ENCODE measurements at regions not wholly inside any gene's neighbourhood (a gene's known extent, or its start where the extent isn't known, plus 50 kb on each side); places are given as distances from the start of the nearest gene placed in this dataset.
A peak's percentile ranks its signal among the peaks of the same experiment; 100 is the strongest.
"Not testable (repeated sequence)": the region's sequence is repeated elsewhere in the genome, so short reads cannot be mapped to it uniquely, and the experiment has no call there.

DNA sequence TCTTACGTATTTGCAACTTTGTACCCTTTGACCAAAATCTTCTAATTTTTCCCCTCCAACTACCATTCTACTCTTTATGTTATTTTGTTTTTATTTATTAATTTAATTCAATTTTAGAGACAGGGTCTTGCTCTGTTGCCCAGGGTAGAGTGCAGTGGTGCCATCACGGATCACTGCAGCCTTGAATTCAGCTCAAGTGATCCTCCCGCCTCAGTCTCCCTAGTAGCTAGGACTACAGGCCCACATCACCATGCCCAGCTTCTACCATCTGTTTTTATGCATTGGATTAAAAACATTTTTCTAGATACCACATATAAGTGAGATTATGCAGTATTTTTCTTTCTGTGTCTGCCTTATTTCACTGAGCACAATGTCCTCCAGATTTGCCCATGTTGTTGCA is 2912.5 kb downstream of the RPIA start:
- H3K9me3 ChIP-seq (ENCODE audit: control insufficient read depth, low read length, poor library complexity, severe bottlenecking); H3K36me3 Mint-ChIP-seq (ENCODE audit: low read depth); ATAC-seq; DNase-seq; H3K4me1 Mint-ChIP-seq; H3K27ac Mint-ChIP-seq; H3K4me3 Mint-ChIP-seq; H3K27me3 Mint-ChIP-seq: not testable (repeated sequence)

DNA sequence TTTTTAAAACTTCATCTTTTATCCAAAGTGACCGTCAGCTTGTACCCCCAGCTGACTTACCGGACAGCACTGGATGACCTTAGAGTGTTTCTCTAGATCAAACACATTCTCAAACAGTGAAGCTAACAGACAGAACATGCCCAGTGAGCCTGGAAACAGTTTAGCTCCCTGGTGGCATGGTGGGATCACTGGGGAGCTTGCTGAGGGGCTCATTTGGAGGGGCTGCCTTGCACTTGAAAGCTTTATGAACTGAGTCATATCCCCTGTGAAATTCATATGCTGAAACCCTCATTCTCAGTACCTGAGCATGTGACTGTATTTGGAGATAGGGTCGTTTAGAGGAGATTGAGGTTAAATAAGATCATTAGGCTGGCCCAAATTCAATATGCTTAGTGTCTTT is 2913.2 kb downstream of the RPIA start:
- H3K9me3 ChIP-seq (ENCODE audit: control insufficient read depth, low read length, poor library complexity, severe bottlenecking); H3K36me3 Mint-ChIP-seq (ENCODE audit: low read depth); ATAC-seq; H3K4me3 Mint-ChIP-seq; H3K27me3 Mint-ChIP-seq; DNase-seq; H3K27ac Mint-ChIP-seq; H3K4me1 Mint-ChIP-seq: not testable (repeated sequence)

DNA sequence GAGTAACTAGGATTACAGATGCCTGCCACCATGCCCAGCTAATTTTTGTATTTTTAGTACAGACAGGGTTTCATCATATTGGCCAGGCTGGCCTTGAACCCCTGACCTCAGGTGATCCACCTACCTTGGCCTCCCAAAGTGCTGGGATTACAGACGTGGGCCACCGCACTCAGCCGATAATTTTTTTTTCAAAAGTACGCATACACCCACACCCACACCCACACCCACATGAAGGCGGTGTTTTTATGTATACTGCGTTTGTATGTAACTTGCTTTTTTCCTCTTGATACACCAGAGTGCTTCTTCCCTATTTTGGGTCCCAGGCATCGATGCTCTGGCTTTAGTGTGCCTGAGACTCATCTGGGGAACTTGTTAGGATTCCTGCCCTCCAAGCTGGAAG is 2932.3 kb downstream of the RPIA start:
- not testable (repeated sequence) for ATAC-seq; H3K27ac Mint-ChIP-seq; H3K27me3 Mint-ChIP-seq; H3K4me3 Mint-ChIP-seq; H3K36me3 Mint-ChIP-seq (ENCODE audit: low read depth); DNase-seq; H3K9me3 ChIP-seq (ENCODE audit: control insufficient read depth, low read length, poor library complexity, severe bottlenecking); H3K4me1 Mint-ChIP-seq

- not testable (repeated sequence) for H3K27me3 Mint-ChIP-seq, ATAC-seq, H3K4me3 Mint-ChIP-seq
Observed at GRCh38 chr2:91628471-91628870, 2937.0 kb downstream of the RPIA start.

DNA sequence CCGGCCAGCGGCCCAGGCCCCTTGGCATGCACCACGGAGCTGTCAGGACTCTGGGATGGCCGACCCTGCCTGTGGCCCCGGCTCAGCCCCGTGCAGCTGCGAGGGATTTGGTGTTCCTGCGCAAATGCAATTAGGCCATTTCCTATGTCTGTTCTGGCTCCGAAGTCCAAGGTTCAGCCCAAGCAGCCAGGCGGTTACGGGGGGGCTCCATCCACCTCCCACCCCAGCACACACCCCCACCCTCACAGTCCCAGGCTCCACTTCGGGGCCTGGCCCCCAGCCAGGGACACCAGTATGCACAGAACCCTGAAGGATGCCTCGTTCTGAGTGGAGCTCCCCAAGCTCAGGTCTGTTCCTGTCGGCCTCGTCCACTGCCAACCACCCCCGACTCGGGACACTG is 2965.7 kb downstream of the RPIA start:
- not testable (repeated sequence) for H3K36me3 Mint-ChIP-seq (ENCODE audit: low read depth); H3K27ac Mint-ChIP-seq

More at GRCh38 chr2:91628471-91628870, 2937.0 kb downstream of the RPIA start:
- not testable (repeated sequence) for H3K4me1 Mint-ChIP-seq; H3K27ac Mint-ChIP-seq; H3K9me3 ChIP-seq (ENCODE audit: control insufficient read depth, low read length, poor library complexity, severe bottlenecking); DNase-seq; H3K36me3 Mint-ChIP-seq (ENCODE audit: low read depth)

GRCh38 chr2:91658336-91658735 is 2966.9 kb downstream of the RPIA start:
- ATAC-seq; H3K9me3 ChIP-seq (ENCODE audit: control insufficient read depth, low read length, poor library complexity, severe bottlenecking); H3K27me3 Mint-ChIP-seq; H3K36me3 Mint-ChIP-seq (ENCODE audit: low read depth); DNase-seq; H3K4me1 Mint-ChIP-seq; H3K27ac Mint-ChIP-seq; H3K4me3 Mint-ChIP-seq: not testable (repeated sequence)

More for the DNA sequence above, 2965.7 kb downstream of the RPIA start:
- not testable (repeated sequence) for H3K4me1 Mint-ChIP-seq; H3K9me3 ChIP-seq (ENCODE audit: control insufficient read depth, low read length, poor library complexity, severe bottlenecking); ATAC-seq; H3K27me3 Mint-ChIP-seq; H3K4me3 Mint-ChIP-seq; DNase-seq

GRCh38 chr2:91659189-91659916 is 2967.9 kb downstream of the RPIA start:
- not testable (repeated sequence) for H3K27me3 Mint-ChIP-seq; DNase-seq; ATAC-seq; H3K9me3 ChIP-seq (ENCODE audit: control insufficient read depth, low read length, poor library complexity, severe bottlenecking); H3K4me1 Mint-ChIP-seq; H3K4me3 Mint-ChIP-seq; H3K36me3 Mint-ChIP-seq (ENCODE audit: low read depth); H3K27ac Mint-ChIP-seq

- not testable (repeated sequence) for DNase-seq; H3K4me1 Mint-ChIP-seq; H3K27me3 Mint-ChIP-seq; H3K9me3 ChIP-seq (ENCODE audit: control insufficient read depth, low read length, poor library complexity, severe bottlenecking); H3K4me3 Mint-ChIP-seq; H3K27ac Mint-ChIP-seq; H3K36me3 Mint-ChIP-seq (ENCODE audit: low read depth)
- peak; percentile 87 for ATAC-seq
Observed at GRCh38 chr2:91659917-91660275, 2968.4 kb downstream of the RPIA start.

GRCh38 chr2:91667341-91667740 is 2975.9 kb downstream of the RPIA start:
- not testable (repeated sequence) for H3K36me3 Mint-ChIP-seq (ENCODE audit: low read depth); H3K4me1 Mint-ChIP-seq; DNase-seq; H3K27me3 Mint-ChIP-seq; H3K27ac Mint-ChIP-seq; H3K4me3 Mint-ChIP-seq; H3K9me3 ChIP-seq (ENCODE audit: control insufficient read depth, low read length, poor library complexity, severe bottlenecking); ATAC-seq

DNA sequence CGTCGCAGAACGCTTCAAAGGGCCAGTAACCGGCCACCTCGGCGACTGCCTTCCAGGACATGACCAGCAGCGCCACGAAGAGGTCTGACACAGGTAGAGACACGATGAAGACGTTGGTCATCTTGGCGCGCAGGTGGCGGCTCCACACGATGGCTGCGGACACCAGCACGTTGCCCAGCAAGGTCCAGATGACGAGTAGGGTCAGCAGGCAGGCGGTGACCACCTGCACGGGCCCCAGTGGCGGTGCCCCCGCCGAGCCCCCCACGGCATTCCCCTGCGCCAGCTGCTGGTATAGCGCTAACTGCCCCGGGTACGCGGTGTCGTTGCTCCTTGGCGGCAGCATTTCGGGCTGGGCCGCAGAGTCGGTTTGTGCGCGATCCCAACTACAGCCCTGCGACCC is 2994.1 kb downstream of the RPIA start:
- not testable (repeated sequence) for H3K36me3 Mint-ChIP-seq (ENCODE audit: low read depth); H3K9me3 ChIP-seq (ENCODE audit: control insufficient read depth, low read length, poor library complexity, severe bottlenecking); H3K27ac Mint-ChIP-seq; H3K4me3 Mint-ChIP-seq; DNase-seq; ATAC-seq; H3K27me3 Mint-ChIP-seq; H3K4me1 Mint-ChIP-seq

- not testable (repeated sequence) for H3K4me3 Mint-ChIP-seq; H3K27ac Mint-ChIP-seq; H3K4me1 Mint-ChIP-seq; DNase-seq; ATAC-seq; H3K27me3 Mint-ChIP-seq; H3K36me3 Mint-ChIP-seq (ENCODE audit: low read depth); H3K9me3 ChIP-seq (ENCODE audit: control insufficient read depth, low read length, poor library complexity, severe bottlenecking)
Observed at GRCh38 chr2:91686046-91686445, 2994.6 kb downstream of the RPIA start.
